Testis (tissue), 2 donors: ENCODE measurements at regions not wholly inside any gene's neighbourhood (a gene's known extent, or its start where the extent isn't known, plus 50 kb on each side); places are given as distances from the start of the nearest gene placed in this dataset.

Experiments
- DNase-seq: peaks from one replicate; pipeline ENCODE4 v3.0.0-alpha.2; 2019
- H3K27ac ChIP-seq, 2 donors: fragments of 200-600 bp; sonication (generic); one replicate each; pipeline ENCODE4 v1.5.1; 2019
- H3K27me3 ChIP-seq: fragments of 200-600 bp; sonication (generic); one replicate; pipeline ENCODE4 v1.5.1; 2019
- H3K36me3 ChIP-seq: fragments of 200-600 bp; sonication (generic); one replicate; pipeline ENCODE4 v1.5.1; 2017; ENCODE audit warnings: low read depth; ENCODE audit errors: missing control alignments
- H3K4me1 ChIP-seq: fragments of 200-600 bp; sonication (generic); one replicate; pipeline ENCODE4 v1.5.1; 2019
- H3K4me3 ChIP-seq, 2 donors: fragments of 200-600 bp; sonication (generic); one replicate each; pipeline ENCODE4 v1.5.1; 2017 to 2019
- H3K9me3 ChIP-seq: fragments of 200-600 bp; sonication (generic); one replicate; pipeline ENCODE4 v1.5.1; 2017
- POLR2A ChIP-seq: fragments of 450-650 bp; IDR thresholded peaks from one replicate; pipeline ENCODE4 v1.6.1; 2017; ENCODE audit warnings: antibody characterized with exemption, mild to moderate bottlenecking, moderate library complexity
- WGBS, 2 donors: methylation state at CpG; one replicate each; pipeline ENCODE4 v1.1.5; 2018; 5-methylcytosine and 5-hydroxymethylcytosine counted together
- intact Hi-C: fragments of 100-400 bp; cut with DNase I; formaldehyde crosslinking; loops from one replicate; pipeline ENCODE4 v1.15.1; 2023; ENCODE audit warnings: low total_unique reads
- TF ChIP-seq, protein P1 (sequence below), 3 experiments: fragments of 450-650 bp in 2 of 3; fragments of 200-600 bp in 1 of 3; sonication (generic) in 1 of 3; IDR thresholded peaks; one replicate each; pipeline ENCODE4 v1.5.1; 2016 to 2019; ENCODE audit warnings: antibody characterized with exemption in 3 of 3, mild to moderate bottlenecking in 2 of 3, moderate library complexity in 1 of 3

DNA sequence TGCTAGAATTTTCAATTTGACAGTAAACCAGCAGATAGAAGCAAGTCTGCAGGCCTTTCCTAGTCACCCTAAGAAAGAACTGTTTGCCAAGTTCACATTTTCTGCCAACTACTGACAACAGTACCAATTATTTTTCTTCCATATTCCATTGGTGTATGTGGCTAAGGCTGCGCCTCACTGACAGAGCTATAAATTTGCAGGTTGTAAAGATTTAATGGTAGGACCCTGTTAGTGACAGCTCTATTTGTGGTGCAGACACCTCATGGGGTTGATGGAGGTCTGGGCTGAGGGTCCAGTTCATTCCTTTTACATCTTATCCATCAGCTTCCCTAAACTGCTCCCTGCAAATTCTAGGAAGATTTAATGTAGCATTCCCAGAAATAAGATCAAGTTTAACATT lies 228.5 kb downstream of the FRK start:
- Histone ChIP-seq H3K36me3 (no peaks in the 10 kb centered on the region), H3K27me3 (no peaks in the 10 kb centered on the region), H3K9me3 (no peaks in the 10 kb centered on the region), H3K27ac (no peak overlapping the region), H3K4me1 (no peaks in the 10 kb centered on the region), H3K4me3 (no peak overlapping the region)
- TF ChIP-seq, protein P1, sequence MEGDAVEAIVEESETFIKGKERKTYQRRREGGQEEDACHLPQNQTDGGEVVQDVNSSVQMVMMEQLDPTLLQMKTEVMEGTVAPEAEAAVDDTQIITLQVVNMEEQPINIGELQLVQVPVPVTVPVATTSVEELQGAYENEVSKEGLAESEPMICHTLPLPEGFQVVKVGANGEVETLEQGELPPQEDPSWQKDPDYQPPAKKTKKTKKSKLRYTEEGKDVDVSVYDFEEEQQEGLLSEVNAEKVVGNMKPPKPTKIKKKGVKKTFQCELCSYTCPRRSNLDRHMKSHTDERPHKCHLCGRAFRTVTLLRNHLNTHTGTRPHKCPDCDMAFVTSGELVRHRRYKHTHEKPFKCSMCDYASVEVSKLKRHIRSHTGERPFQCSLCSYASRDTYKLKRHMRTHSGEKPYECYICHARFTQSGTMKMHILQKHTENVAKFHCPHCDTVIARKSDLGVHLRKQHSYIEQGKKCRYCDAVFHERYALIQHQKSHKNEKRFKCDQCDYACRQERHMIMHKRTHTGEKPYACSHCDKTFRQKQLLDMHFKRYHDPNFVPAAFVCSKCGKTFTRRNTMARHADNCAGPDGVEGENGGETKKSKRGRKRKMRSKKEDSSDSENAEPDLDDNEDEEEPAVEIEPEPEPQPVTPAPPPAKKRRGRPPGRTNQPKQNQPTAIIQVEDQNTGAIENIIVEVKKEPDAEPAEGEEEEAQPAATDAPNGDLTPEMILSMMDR (IDR thresholded peaks at IDR 0.05): no peak
- TF ChIP-seq POLR2A: no peak
- 63 to 70% methylated on average over 1 of the region's 1 CpG for WGBS, 2 donors
- DNase-seq: no peak
- intact Hi-C loops: no loop called here

GRCh38 chr6:115830895-115831294 lies 229.8 kb downstream of the FRK start:
- no peak for TF ChIP-seq POLR2A
- TF ChIP-seq, protein P1 (IDR thresholded peaks at IDR 0.05): no peak
- H3K4me1 ChIP-seq: no peaks in the 10 kb centered on the region
- no peaks in the 10 kb centered on the region for H3K9me3 ChIP-seq
- H3K4me3 ChIP-seq: no peak overlapping the region
- DNase-seq: no peak
- intact Hi-C loops: no loop called here
- no peaks in the 10 kb centered on the region for H3K36me3 ChIP-seq
- WGBS, 2 donors: 52 to 57% methylated on average over 2 of the region's 2 CpGs
- H3K27ac ChIP-seq: no peak overlapping the region
- H3K27me3 ChIP-seq: no peaks in the 10 kb centered on the region

DNA sequence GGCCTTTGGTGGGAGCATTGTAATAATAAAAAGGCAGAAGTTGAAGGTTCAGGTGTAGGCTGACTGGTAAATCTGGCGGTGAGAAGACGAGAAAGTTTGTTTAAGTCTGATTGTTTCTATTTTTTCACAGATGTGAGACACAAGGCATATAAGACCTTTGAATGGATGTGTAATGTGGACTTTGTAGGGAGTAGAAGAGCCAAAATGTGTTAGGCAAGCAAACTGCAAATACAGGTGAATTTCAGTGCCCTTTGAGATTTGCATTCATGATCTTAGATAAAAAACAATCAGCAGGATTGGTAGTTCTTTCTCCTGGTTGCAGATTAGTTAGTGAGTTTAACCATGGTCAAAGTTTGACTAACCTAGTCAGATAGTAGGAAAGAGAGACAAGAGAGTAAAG lies 238.9 kb downstream of the FRK start:
- H3K27me3 ChIP-seq: no peaks in the 10 kb centered on the region
- 66 to 93% methylated on average over 2 of the region's 2 CpGs for WGBS, 2 donors

DNA sequence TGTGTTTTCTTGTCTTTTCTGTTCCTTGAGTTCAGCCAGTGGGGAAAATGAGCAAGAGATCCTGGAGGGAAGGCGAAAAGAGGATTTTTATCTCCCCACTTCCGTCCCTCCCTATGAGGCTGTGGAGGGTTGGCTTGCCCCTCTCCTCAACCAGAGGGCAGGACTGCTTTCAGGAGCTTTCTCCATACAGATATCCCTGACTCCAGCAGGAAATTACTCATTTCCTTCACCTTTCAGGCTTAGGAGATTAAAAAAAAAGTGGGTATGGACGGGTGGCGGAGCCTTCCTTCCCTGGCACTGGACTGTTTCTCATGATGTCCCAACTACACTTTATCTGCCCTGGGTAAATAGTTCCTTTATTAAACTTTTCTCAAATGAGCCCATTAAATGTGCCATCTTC lies 241.2 kb downstream of the FRK start:
- DNase-seq: no peak
- no peak overlapping the region for H3K27ac ChIP-seq
- WGBS, 2 donors: 66 to 93% methylated on average over 4 of the region's 4 CpGs
- TF ChIP-seq, protein P1 (IDR thresholded peaks at IDR 0.05): no peak
- TF ChIP-seq POLR2A: no peak
- no peaks in the 10 kb centered on the region for H3K4me1 ChIP-seq
- no peak overlapping the region for H3K4me3 ChIP-seq
- no peaks in the 10 kb centered on the region for H3K27me3 ChIP-seq
- intact Hi-C loops: no loop called here
- no peaks in the 10 kb centered on the region for H3K36me3 ChIP-seq
- H3K9me3 ChIP-seq: no peaks in the 10 kb centered on the region

More for the DNA sequence above, 238.9 kb downstream of the FRK start:
- no peak for DNase-seq
- no peaks in the 10 kb centered on the region for H3K36me3 ChIP-seq
- H3K4me1 ChIP-seq: no peaks in the 10 kb centered on the region
- no peaks in the 10 kb centered on the region for H3K9me3 ChIP-seq
- H3K27ac ChIP-seq: no peak overlapping the region
- H3K4me3 ChIP-seq: no peak overlapping the region
- intact Hi-C loops: no loop called here
- TF ChIP-seq, protein P1 (IDR thresholded peaks at IDR 0.05): no peak
- TF ChIP-seq POLR2A: no peak

- no peak overlapping the region for H3K4me3 ChIP-seq
- intact Hi-C loops: no loop called here
- no peaks in the 10 kb centered on the region for H3K27me3 ChIP-seq
- no peak for DNase-seq
- H3K4me1 ChIP-seq: no peaks in the 10 kb centered on the region
- no peaks in the 10 kb centered on the region for H3K36me3 ChIP-seq
- no peak overlapping the region for H3K27ac ChIP-seq
- H3K9me3 ChIP-seq: no peaks in the 10 kb centered on the region
- TF ChIP-seq, protein P1 (IDR thresholded peaks at IDR 0.05): no peak
- TF ChIP-seq POLR2A: no peak
- WGBS, 2 donors: 35 to 63% methylated on average over 2 of the region's 2 CpGs
Measured at GRCh38 chr6:115817161-115817560, 243.5 kb downstream of the FRK start.
